Colon (tissue), 2 donors: ENCODE measurements at regions not wholly inside any gene's neighbourhood (a gene's known extent, or its start where the extent isn't known, plus 50 kb on each side); places are given as distances from the start of the nearest gene placed in this dataset.
"Not testable (repeated sequence)": the region's sequence is repeated elsewhere in the genome, so short reads cannot be mapped to it uniquely, and the experiment has no call there.

Source experiments
- FAIRE-seq: peaks from 2 replicates; lab custom pipeline; 2012; peaks lifted over from hg19 to GRCh38; lab: Jason Lieb, UNC
- donor health status: control.
- donor health status: control.

- FAIRE-seq = no peak
Measured at GRCh38 chr1:178643349-178643748, 81.7 kb upstream of the RALGPS2 start.

GRCh38 chr1:178643831-178644230 is 81.2 kb upstream of the RALGPS2 start:
- no peak for FAIRE-seq

- FAIRE-seq = no peak
Measured at GRCh38 chr1:178644308-178645120, 80.5 kb upstream of the RALGPS2 start.

GRCh38 chr1:178645157-178645807 is 79.8 kb upstream of the RALGPS2 start:
- no peak for FAIRE-seq

- FAIRE-seq = no peak
Measured at GRCh38 chr1:178645808-178646200, 79.2 kb upstream of the RALGPS2 start.

GRCh38 chr1:178646821-178647220 is 78.2 kb upstream of the RALGPS2 start:
- FAIRE-seq = no peak

- FAIRE-seq = no peak
Measured at GRCh38 chr1:178648151-178648550, 76.9 kb upstream of the RALGPS2 start.

GRCh38 chr1:178649582-178650350 is 75.3 kb upstream of the RALGPS2 start:
- no peak for FAIRE-seq

- FAIRE-seq = no peak
Measured at GRCh38 chr1:178650934-178651511, 74.0 kb upstream of the RALGPS2 start.

GRCh38 chr1:178651742-178652141 is 73.3 kb upstream of the RALGPS2 start:
- no peak for FAIRE-seq

- no peak for FAIRE-seq
Measured at GRCh38 chr1:178652506-178653490, 72.2 kb upstream of the RALGPS2 start.

GRCh38 chr1:178659789-178660208 is 65.2 kb upstream of the RALGPS2 start:
- no peak for FAIRE-seq

- FAIRE-seq = no peak
Measured at GRCh38 chr1:178660461-178660860, 64.6 kb upstream of the RALGPS2 start.

GRCh38 chr1:178664278-178664677 is 60.8 kb upstream of the RALGPS2 start:
- FAIRE-seq = no peak

GRCh38 chr1:178665579-178665978 is 59.5 kb upstream of the RALGPS2 start:
- no peak for FAIRE-seq

GRCh38 chr1:178666891-178667290 is 58.2 kb upstream of the RALGPS2 start:
- FAIRE-seq = not testable (repeated sequence)

GRCh38 chr1:178672434-178672833 is 52.6 kb upstream of the RALGPS2 start:
- no peak for FAIRE-seq

GRCh38 chr1:178674559-178674958 is 50.5 kb upstream of the RALGPS2 start:
- FAIRE-seq = not testable (repeated sequence)
